HCT116 (cell line): ENCODE measurements at regions not wholly inside any gene's neighbourhood (a gene's known extent, or its start where the extent isn't known, plus 50 kb on each side); places are given as distances from the start of the nearest gene placed in this dataset.

Source experiments
- ATAC-seq: fragments of 200-7000 bp; cut with Tn5 transposase; 2 replicates; pipeline ENCODE4 v1.9.1; 2020; ENCODE audit warnings: mild to moderate bottlenecking, moderate library complexity
- BruUV-seq: library from RNA; stranded (reverse); fragments of 400-500 nt; replicated peaks from 2 replicates; lab custom pipeline; 2021; lab: Mats Ljungman, UMichigan
- CTCF ChIA-PET: fragments of 300-600 bp; sonication (Branson Sonifier 250); formaldehyde crosslinking; loops from one replicate; lab custom pipeline; 2021; ENCODE audit warnings: antibody characterized with exemption; lab: Charles Lee
- POLR2A ChIA-PET: fragments of 300-600, 350-600 bp; sonication (Branson Sonifier 250); formaldehyde crosslinking; loops from one replicate; lab custom pipeline; 2021; ENCODE audit warnings: antibody characterized with exemption; lab: Charles Lee
- RAD21 ChIA-PET, 2 experiments: fragments of 300-600 bp; sonication (Branson Sonifier 250); formaldehyde crosslinking; loops; one replicate each; lab custom pipeline; 2023; ENCODE audit warnings: low total read pairs in 2 of 2; ENCODE audit not compliant: uncharacterized antibody in 2 of 2, unreplicated experiment in 2 of 2, low non-redundant PET in 1 of 2; lab: Charles Lee
- DNase-seq: peaks from one replicate; pipeline ENCODE4 v3.0.0-alpha.2; 2010; ENCODE audit warnings: low read depth, low spot score
- H2AFZ ChIP-seq: fragments of 200-600 bp; shearing (Covaris generic), sonication (generic); 2 replicates; pipeline ENCODE4 v1.6.1; 2017; ENCODE audit warnings: low read depth, mixed run types, mixed read lengths, antibody characterized with exemption, low read length; ENCODE audit not compliant: poor library complexity, severe bottlenecking
- H3K27ac ChIP-seq: 2 replicates; pipeline ENCODE4 v1.5.1; 2012; ENCODE audit warnings: low read depth, low read length
- H3K27me3 ChIP-seq: fragments of 200-600 bp; sonication (generic); 2 replicates; pipeline ENCODE4 v1.6.1; 2016; ENCODE audit warnings: mixed run types, low read length, mixed read lengths; ENCODE audit not compliant: insufficient read depth
- H3K36me3 ChIP-seq, 2 experiments: fragments of 200-500 bp in 1 of 2; fragments of 200-600 bp in 1 of 2; sonication (Bioruptor generic) in 1 of 2; sonication (generic) in 1 of 2; 2 replicates each; pipeline versions ENCODE4 v1.5.1 to v1.6.1; 2014 to 2016; ENCODE audit warnings: low read length in 2 of 2, inconsistent platforms in 1 of 2, mixed read lengths in 1 of 2, mixed run types in 1 of 2; ENCODE audit not compliant: insufficient read depth in 2 of 2, control insufficient read depth in 1 of 2
- H3K4me1 ChIP-seq, 2 experiments: fragments of 200-600 bp in 1 of 2; sonication (generic) in 1 of 2; 2 replicates each; pipeline versions ENCODE4 v1.5.1 to v1.6.1; 2012 to 2017; ENCODE audit warnings: low read length in 2 of 2, inconsistent platforms in 1 of 2, mild to moderate bottlenecking in 1 of 2, mixed read lengths in 1 of 2, mixed run types in 1 of 2, moderate library complexity in 1 of 2; ENCODE audit not compliant: insufficient read depth in 2 of 2, control insufficient read depth in 1 of 2
- H3K4me2 ChIP-seq: fragments of 200-600 bp; sonication (generic); 2 replicates; pipeline ENCODE4 v1.6.1; 2017; ENCODE audit warnings: mixed run types, low read length, mixed read lengths
- H3K4me3 ChIP-seq, 2 experiments: fragments of 200-600 bp in 1 of 2; sonication (generic) in 1 of 2; replicated peaks in 1 of 2; 2 replicates each; pipeline ENCODE4 v1.5.1; 2011 to 2016; ENCODE audit warnings: low read length in 2 of 2, control low read depth in 1 of 2, low read depth in 1 of 2, mild to moderate bottlenecking in 1 of 2, mixed read lengths in 1 of 2, mixed run types in 1 of 2
- H3K79me2 ChIP-seq: fragments of 200-600 bp; sonication (generic); 2 replicates; pipeline ENCODE4 v1.6.1; 2017; ENCODE audit warnings: mild to moderate bottlenecking, mixed run types, low read length, moderate library complexity, mixed read lengths; ENCODE audit not compliant: insufficient read depth
- H3K9ac ChIP-seq: fragments of 200-600 bp; sonication (generic); 2 replicates; pipeline ENCODE4 v1.6.1; 2016; ENCODE audit warnings: low read length, mixed read lengths
- H3K9me2 ChIP-seq: fragments of 200-600 bp; sonication (generic), shearing (Covaris generic); 2 replicates; pipeline ENCODE4 v1.6.1; 2017; ENCODE audit warnings: mixed run types, mild to moderate bottlenecking, moderate library complexity; ENCODE audit not compliant: insufficient read depth
- H3K9me3 ChIP-seq, 2 experiments: fragments of 200-500 bp in 1 of 2; fragments of 200-600 bp in 1 of 2; sonication (Bioruptor generic) in 1 of 2; sonication (generic) in 1 of 2; 2 replicates each; pipeline ENCODE4 v1.6.1; 2014 to 2017; ENCODE audit warnings: low read length in 2 of 2, mixed read lengths in 2 of 2, inconsistent platforms in 1 of 2, low read depth in 1 of 2, mild to moderate bottlenecking in 1 of 2, mixed run types in 1 of 2, moderate library complexity in 1 of 2; ENCODE audit not compliant: control insufficient read depth in 1 of 2, insufficient read depth in 1 of 2
- H4K20me1 ChIP-seq: fragments of 200-600 bp; sonication (generic), shearing (Covaris generic); 2 replicates; pipeline ENCODE4 v1.6.1; 2017; ENCODE audit warnings: mixed run types, mild to moderate bottlenecking, moderate library complexity; ENCODE audit not compliant: insufficient read depth
- CBX3 ChIP-seq: IDR thresholded peaks from 2 replicates; pipeline ENCODE4 v1.6.1; 2012; ENCODE audit warnings: low read depth
- CEBPB ChIP-seq: IDR thresholded peaks from 2 replicates; pipeline ENCODE4 v1.6.1; 2012; ENCODE audit warnings: low read depth
- ELF1 ChIP-seq: IDR thresholded peaks from 2 replicates; pipeline ENCODE4 v1.6.1; 2012; ENCODE audit warnings: low read depth, borderline replicate concordance
- EZH2 ChIP-seq: fragments of 200-600 bp; sonication (generic); IDR thresholded peaks from 2 replicates; pipeline ENCODE4 v1.6.1; 2017; ENCODE audit warnings: antibody characterized with exemption, mixed run types
- EZH2phosphoT487 ChIP-seq: fragments of 200-600 bp; IDR thresholded peaks from 2 replicates; pipeline ENCODE4 v1.6.1; 2018; ENCODE audit warnings: antibody characterized with exemption, borderline replicate concordance
- FOSL1 ChIP-seq: IDR thresholded peaks from 2 replicates; pipeline ENCODE4 v1.6.1; 2012; ENCODE audit warnings: low read depth
- JUND ChIP-seq: IDR thresholded peaks from 2 replicates; pipeline ENCODE4 v1.6.1; 2012
- POLR2AphosphoS5 ChIP-seq: IDR thresholded peaks from 2 replicates; pipeline ENCODE4 v1.6.1; 2011; ENCODE audit warnings: mild to moderate bottlenecking, low read depth, low read length, moderate library complexity
- REST ChIP-seq: IDR thresholded peaks from 2 replicates; pipeline ENCODE4 v1.6.1; 2012; ENCODE audit warnings: low read depth
- SIN3A ChIP-seq: IDR thresholded peaks from 2 replicates; pipeline ENCODE4 v1.6.1; 2012; ENCODE audit warnings: low read depth
- SRF ChIP-seq: IDR thresholded peaks from 2 replicates; pipeline ENCODE4 v1.6.1; 2012; ENCODE audit warnings: low read depth
- YY1 ChIP-seq: IDR thresholded peaks from 2 replicates; pipeline ENCODE4 v1.6.1; 2011; ENCODE audit warnings: low read length, low read depth, moderate library complexity, mild to moderate bottlenecking; ENCODE audit not compliant: insufficient replicate concordance; ENCODE audit errors: extremely low read depth
- ZBTB33 ChIP-seq: IDR thresholded peaks from 2 replicates; pipeline ENCODE4 v1.6.1; 2011; ENCODE audit warnings: mild to moderate bottlenecking, low read length, moderate library complexity; ENCODE audit not compliant: insufficient replicate concordance; ENCODE audit errors: extremely low read depth
- ZNF274 ChIP-seq: fragments of 200-500 bp; sonication (Bioruptor generic); IDR thresholded peaks from 2 replicates; pipeline ENCODE4 v1.6.1; 2014; ENCODE audit warnings: mild to moderate bottlenecking, low read depth, low read length, inconsistent platforms
- intact Hi-C: fragments of 100-400 bp; cut with micrococcal nuclease; formaldehyde crosslinking; loops from 2 replicates; pipeline ENCODE4 v1.10.0; 2022

- TF ChIP-seq REST (no peak), FOSL1 (no peak)
These were observed 658.0 kb downstream of the TYW1 start (continued) for GRCh38 chr7:67654642-67655041.

GRCh38 chr7:67655168-67655567 is 658.5 kb downstream of the TYW1 start:
- BruUV-seq: no TSS peak
- Histone ChIP-seq H3K4me1 (no peaks in the 10 kb centered on the region), H3K4me2 (no peak overlapping the region), H3K9me3 (peaks cover 0 to 14% of the 10 kb centered on the region in 2 experiments; a peak in 1 of 4 replicates), H3K36me3 (no peaks in the 10 kb centered on the region), H3K79me2 (no peaks in the 10 kb centered on the region), H3K4me3 (no peak overlapping the region), H3K27ac (no peak overlapping the region), H3K27me3 (no peaks in the 10 kb centered on the region), H3K9ac (no peak overlapping the region), H2AFZ (no peak overlapping the region), H4K20me1 (no peaks in the 10 kb centered on the region), H3K9me2 (no peaks in the 10 kb centered on the region)
- RAD21 ChIA-PET: no interaction called here
- POLR2A ChIA-PET: no interaction called here
- intact Hi-C loops: no loop called here
- CTCF ChIA-PET: no interaction called here
- no peak for TF ChIP-seq SRF
- TF ChIP-seq POLR2AphosphoS5: no peak
- no peak for TF ChIP-seq EZH2phosphoT487
- no peak for TF ChIP-seq REST
- no peak for TF ChIP-seq JUND
- no peak for TF ChIP-seq ZNF274
- TF ChIP-seq ELF1: no peak
- TF ChIP-seq YY1: no peak
- no peak for TF ChIP-seq ZBTB33
- no peak for TF ChIP-seq SIN3A
- no peak for TF ChIP-seq CBX3
- no peak for TF ChIP-seq EZH2
- no peak for TF ChIP-seq CEBPB
- DNase-seq (no peak), ATAC-seq (no peak)
